ENCODE measurements at regions not wholly inside any gene's neighbourhood (a gene's known extent, or its start where the extent isn't known, plus 50 kb on each side); places are given as distances from the start of the nearest gene placed in this dataset.

DNA sequence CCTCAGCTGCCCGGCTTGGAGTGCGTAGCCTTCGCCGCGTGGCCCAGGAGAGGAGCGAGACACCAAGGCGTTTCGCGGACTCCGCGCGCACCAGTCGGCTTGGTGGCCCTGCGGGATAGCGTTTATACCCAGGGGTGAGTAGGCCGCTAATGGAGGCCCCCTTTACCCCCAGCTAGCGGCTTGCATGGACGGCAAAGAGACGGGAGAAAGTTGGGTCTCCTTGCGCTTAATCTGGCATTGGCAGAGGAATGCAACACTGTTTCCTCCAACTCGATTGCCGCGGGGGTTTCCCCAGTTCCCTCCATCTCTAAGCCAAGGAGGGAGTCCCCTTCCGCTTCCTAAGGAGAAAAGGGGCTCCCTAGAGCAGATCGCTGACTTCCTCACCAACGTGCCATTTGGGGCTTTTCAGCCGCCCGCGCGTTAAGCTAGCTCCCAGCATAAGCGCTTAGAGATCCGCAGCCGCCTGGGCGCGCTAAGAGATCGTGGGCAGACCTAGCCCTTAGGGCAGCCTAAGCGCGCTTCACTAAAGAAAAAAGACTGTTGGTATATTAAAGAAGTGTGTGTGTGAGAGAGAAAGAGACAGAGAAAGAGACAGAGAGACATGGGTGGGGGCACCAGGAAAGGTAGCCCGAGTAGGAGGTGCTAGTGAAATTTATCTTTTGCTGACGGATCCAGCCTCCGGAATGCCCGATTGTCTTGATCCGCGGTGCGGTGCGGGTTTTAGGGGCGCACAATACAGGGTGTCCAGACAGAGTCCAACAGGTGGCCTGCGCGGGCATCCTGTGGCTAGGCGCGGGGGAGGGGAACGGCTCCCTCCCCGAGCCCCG is 597.9 kb upstream of the SGCD start:
- TF ChIP-seq, protein P1, sequence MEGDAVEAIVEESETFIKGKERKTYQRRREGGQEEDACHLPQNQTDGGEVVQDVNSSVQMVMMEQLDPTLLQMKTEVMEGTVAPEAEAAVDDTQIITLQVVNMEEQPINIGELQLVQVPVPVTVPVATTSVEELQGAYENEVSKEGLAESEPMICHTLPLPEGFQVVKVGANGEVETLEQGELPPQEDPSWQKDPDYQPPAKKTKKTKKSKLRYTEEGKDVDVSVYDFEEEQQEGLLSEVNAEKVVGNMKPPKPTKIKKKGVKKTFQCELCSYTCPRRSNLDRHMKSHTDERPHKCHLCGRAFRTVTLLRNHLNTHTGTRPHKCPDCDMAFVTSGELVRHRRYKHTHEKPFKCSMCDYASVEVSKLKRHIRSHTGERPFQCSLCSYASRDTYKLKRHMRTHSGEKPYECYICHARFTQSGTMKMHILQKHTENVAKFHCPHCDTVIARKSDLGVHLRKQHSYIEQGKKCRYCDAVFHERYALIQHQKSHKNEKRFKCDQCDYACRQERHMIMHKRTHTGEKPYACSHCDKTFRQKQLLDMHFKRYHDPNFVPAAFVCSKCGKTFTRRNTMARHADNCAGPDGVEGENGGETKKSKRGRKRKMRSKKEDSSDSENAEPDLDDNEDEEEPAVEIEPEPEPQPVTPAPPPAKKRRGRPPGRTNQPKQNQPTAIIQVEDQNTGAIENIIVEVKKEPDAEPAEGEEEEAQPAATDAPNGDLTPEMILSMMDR (conservative IDR thresholded peaks at IDR 0.05; ENCODE audit: low read length), result no peak
- no peak for TF ChIP-seq EZH2phosphoT487 (IDR thresholded peaks at IDR 0.05; ENCODE audit: borderline replicate concordance, low read depth, low read length)
